VCaP (cell line): ENCODE measurements at regions not wholly inside any gene's neighbourhood (a gene's known extent, or its start where the extent isn't known, plus 50 kb on each side); places are given as distances from the start of the nearest gene placed in this dataset.
"Not testable (repeated sequence)": the region's sequence is repeated elsewhere in the genome, so short reads cannot be mapped to it uniquely, and the experiment has no call there.

ENCODE experiments used
- H3K27ac ChIP-seq: fragments of 450-650 bp; 2 replicates; pipeline ENCODE4 v1.5.1; 2017
- CTCF ChIP-seq: fragments of 450-650 bp; conservative IDR thresholded peaks from 2 replicates; pipeline ENCODE4 v1.5.1; 2017; ENCODE audit warnings: mild to moderate bottlenecking, moderate library complexity

GRCh38 chr21:14657241-14658008, 111.3 kb upstream of the SAMSN1 start:
- no peak overlapping the region for H3K27ac ChIP-seq
- no peak for TF ChIP-seq CTCF

GRCh38 chr21:14646893-14647292, 100.8 kb upstream of the SAMSN1 start:
- no peak overlapping the region for H3K27ac ChIP-seq
- TF ChIP-seq CTCF, result no peak

- TF ChIP-seq CTCF, result no peak
Observed at GRCh38 chr21:14645702-14646101, 99.6 kb upstream of the SAMSN1 start.

GRCh38 chr21:14632359-14632758, 86.2 kb upstream of the SAMSN1 start:
- no peak for TF ChIP-seq CTCF
- H3K27ac ChIP-seq, result no peak overlapping the region

More at GRCh38 chr21:14645702-14646101, 99.6 kb upstream of the SAMSN1 start:
- no peak overlapping the region for H3K27ac ChIP-seq

GRCh38 chr21:14630556-14631069, 84.5 kb upstream of the SAMSN1 start:
- H3K27ac ChIP-seq, result no peak overlapping the region
- TF ChIP-seq CTCF, result no peak

GRCh38 chr21:14629461-14629860, 83.3 kb upstream of the SAMSN1 start:
- H3K27ac ChIP-seq, result no peak overlapping the region
- TF ChIP-seq CTCF, result no peak

GRCh38 chr21:14623079-14623478, 77.0 kb upstream of the SAMSN1 start:
- H3K27ac ChIP-seq, result not testable (repeated sequence)

GRCh38 chr21:14620152-14620551, 74.0 kb upstream of the SAMSN1 start:
- no peak for TF ChIP-seq CTCF
- no peak overlapping the region for H3K27ac ChIP-seq
